IMR-90 (cell line): ENCODE measurements at regions not wholly inside any gene's neighbourhood (a gene's known extent, or its start where the extent isn't known, plus 50 kb on each side); places are given as distances from the start of the nearest gene placed in this dataset.
A peak's percentile ranks its signal among the peaks of the same experiment; 100 is the strongest.

Experiments used
- ATAC-seq: fragments of 200-7000 bp; cut with Tn5 transposase; 2 replicates; pipeline ENCODE4 v1.9.1; 2020; ENCODE audit warnings: low read depth, mild to moderate bottlenecking, moderate library complexity
- BruUV-seq: library from RNA; stranded (reverse); fragments of 400-500 nt; replicated peaks from 2 replicates; lab custom pipeline; 2021; lab: Mats Ljungman, UMichigan
- CTCF ChIA-PET: fragments of 300-600 bp; formaldehyde crosslinking; extraction: SDS; loops from one replicate; lab custom pipeline; 2021; ENCODE audit warnings: antibody characterized with exemption; lab: Yijun Ruan, JAX
- POLR2A ChIA-PET: fragments of 300-600 bp; sonication (Branson Sonifier 250); formaldehyde crosslinking; loops from one replicate; lab custom pipeline; 2022; ENCODE audit warnings: antibody characterized with exemption; ENCODE audit not compliant: unreplicated experiment; lab: Charles Lee
- DNase-seq: peaks from one replicate; pipeline ENCODE4 v3.0.0; 2013
- H2AFZ ChIP-seq: replicated peaks from 2 replicates; pipeline ENCODE3; 2013; ENCODE audit warnings: low read length, mild to moderate bottlenecking; ENCODE audit not compliant: poor library complexity
- H2AK5ac ChIP-seq: 2 replicates; pipeline ENCODE4 v1.6.1; 2013; ENCODE audit warnings: low read depth, low read length, inconsistent platforms
- H2AK9ac ChIP-seq: replicated peaks from 2 replicates; pipeline ENCODE3; 2013; ENCODE audit warnings: mild to moderate bottlenecking, low read depth, low read length, moderate library complexity; ENCODE audit not compliant: poor library complexity
- H2BK120ac ChIP-seq: 2 replicates; pipeline ENCODE4 v1.6.1; 2013; ENCODE audit warnings: low read depth, low read length, inconsistent platforms
- H2BK15ac ChIP-seq: 3 replicates; pipeline ENCODE4 v1.6.1; 2013; ENCODE audit warnings: low read depth, low read length, inconsistent platforms
- H2BK20ac ChIP-seq: 2 replicates; pipeline ENCODE4 v1.6.1; 2013; ENCODE audit warnings: low read depth, mild to moderate bottlenecking, inconsistent platforms, low read length, moderate library complexity
- H2BK5ac ChIP-seq: 2 replicates; pipeline ENCODE4 v1.6.1; 2013; ENCODE audit warnings: mild to moderate bottlenecking, low read depth, low read length, inconsistent platforms; ENCODE audit not compliant: poor library complexity, severe bottlenecking
- H3K14ac ChIP-seq: replicated peaks from 2 replicates; pipeline ENCODE4 v1.6.1; 2013; ENCODE audit warnings: low read depth, low read length, inconsistent platforms
- H3K18ac ChIP-seq: 2 replicates; pipeline ENCODE4 v1.6.1; 2013; ENCODE audit warnings: low read depth, low read length, control low read depth
- H3K23ac ChIP-seq: 2 replicates; pipeline ENCODE4 v1.6.1; 2013; ENCODE audit warnings: low read depth, low read length, inconsistent platforms
- H3K27ac ChIP-seq: 2 replicates; pipeline ENCODE4 v1.5.1; 2013; ENCODE audit warnings: mild to moderate bottlenecking, control low read depth, low read length; ENCODE audit not compliant: insufficient read depth
- H3K27me3 ChIP-seq: 2 replicates; pipeline ENCODE4 v1.6.1; 2013; ENCODE audit warnings: low read length; ENCODE audit not compliant: control insufficient read depth, insufficient read depth
- H3K36me3 ChIP-seq: 2 replicates; pipeline ENCODE4 v1.6.1; 2013; ENCODE audit warnings: low read length, mixed read lengths; ENCODE audit not compliant: control insufficient read depth, insufficient read depth
- H3K4ac ChIP-seq: 2 replicates; pipeline ENCODE4 v1.6.1; 2013; ENCODE audit warnings: low read depth, low read length, inconsistent platforms
- H3K4me1 ChIP-seq: 2 replicates; pipeline ENCODE4 v1.6.1; 2013; ENCODE audit warnings: low read length, mixed read lengths; ENCODE audit not compliant: control insufficient read depth, insufficient read depth
- H3K4me2 ChIP-seq: 2 replicates; pipeline ENCODE4 v1.6.1; 2013; ENCODE audit warnings: low read depth, mild to moderate bottlenecking, control low read depth, low read length, moderate library complexity
- H3K4me3 ChIP-seq: 2 replicates; pipeline ENCODE4 v1.5.1; 2013; ENCODE audit warnings: low read depth, mild to moderate bottlenecking, control low read depth, low read length, moderate library complexity; ENCODE audit not compliant: insufficient read depth
- H3K56ac ChIP-seq: 2 replicates; pipeline ENCODE4 v1.6.1; 2013; ENCODE audit warnings: low read length, inconsistent platforms; ENCODE audit not compliant: insufficient read depth; ENCODE audit errors: extremely low read depth
- H3K79me1 ChIP-seq, 2 experiments: 2 replicates each; pipeline ENCODE4 v1.6.1; 2013; ENCODE audit warnings: low read length in 2 of 2, inconsistent platforms in 1 of 2, low read depth in 1 of 2
- H3K9ac ChIP-seq: 2 replicates; pipeline ENCODE4 v1.6.1; 2013; ENCODE audit warnings: low read depth, low read length, control low read depth
- H3K9me1 ChIP-seq: 2 replicates; pipeline ENCODE4 v1.6.1; 2013; ENCODE audit warnings: low read length, inconsistent platforms; ENCODE audit not compliant: insufficient read depth
- H3K9me3 ChIP-seq: 2 replicates; pipeline ENCODE4 v1.6.1; 2013; ENCODE audit warnings: low read length; ENCODE audit not compliant: control insufficient read depth, insufficient read depth
- H4K20me1 ChIP-seq: 2 replicates; pipeline ENCODE4 v1.6.1; 2013; ENCODE audit warnings: low read length, inconsistent platforms; ENCODE audit not compliant: insufficient read depth
- H4K5ac ChIP-seq: 2 replicates; pipeline ENCODE4 v1.6.1; 2013; ENCODE audit warnings: mild to moderate bottlenecking, low read depth, low read length, control low read depth
- H4K8ac ChIP-seq, 2 experiments: 2 replicates each; pipeline ENCODE4 v1.6.1; 2013; ENCODE audit warnings: low read depth in 2 of 2, low read length in 2 of 2, control low read depth in 1 of 2, inconsistent platforms in 1 of 2
- H4K91ac ChIP-seq: 2 replicates; pipeline ENCODE4 v1.6.1; 2013; ENCODE audit warnings: low read depth, low read length, inconsistent platforms; ENCODE audit not compliant: insufficient read depth
- MAFK ChIP-seq: IDR thresholded peaks from 2 replicates; pipeline ENCODE4 v1.6.1; 2012; ENCODE audit warnings: low read depth, low read length, improper control_type of control experiment
- RCOR1 ChIP-seq: IDR thresholded peaks from 2 replicates; pipeline ENCODE4 v1.6.1; 2012; ENCODE audit warnings: mild to moderate bottlenecking, low read length, improper control_type of control experiment; ENCODE audit not compliant: insufficient replicate concordance
- WGBS, 2 experiments: methylation state at CpG; one replicate each; pipeline versions ENCODE4 v1.1.5 to v1.1.7; 2013; ENCODE audit warnings: missing lambda C conversion rate in 2 of 2; ENCODE audit not compliant: insufficient read length in 1 of 2; ENCODE audit errors: extremely low coverage in 2 of 2; 5-methylcytosine and 5-hydroxymethylcytosine counted together
- dilution Hi-C: fragments of 300-500 bp; cut with HindIII; formaldehyde crosslinking; loops from one replicate; pipeline ENCODE4 v1.14.3; 2018; ENCODE audit warnings: low sequenced_read_pairs; ENCODE audit not compliant: unreplicated experiment
- in situ Hi-C: fragments of 300-500 bp; cut with MboI; formaldehyde crosslinking; loops from 3 replicates; pipeline ENCODE4 v1.14.3; 2019; ENCODE audit warnings: low sequenced_read_pairs, inconsistent platforms, mixed read lengths
- intact Hi-C: fragments of 100-400 bp; cut with micrococcal nuclease; formaldehyde crosslinking; loops from 2 replicates; pipeline ENCODE4 v1.10.0; 2022

GRCh38 chr6:81194374-81194773, 558.1 kb downstream of the TENT5A start:
- dilution Hi-C loops (no loop called here), intact Hi-C loops (no loop called here), in situ Hi-C loops (no loop called here)
- no peak overlapping the region for H3K14ac ChIP-seq
- CTCF ChIA-PET: no interaction called here
- WGBS, 2 experiments: no CpG with 5 or more reads among the region's 2 CpGs
- no peak overlapping the region for H2AFZ ChIP-seq
- no peak overlapping the region for H2BK5ac ChIP-seq
- H2BK20ac ChIP-seq: no peak overlapping the region
- no peak overlapping the region for H2BK120ac ChIP-seq
- no peak overlapping the region for H3K4me3 ChIP-seq
- TF ChIP-seq RCOR1 (no peak), MAFK (peak; percentile 49; the same call in 1 of the 2 replicates)
- no peak overlapping the region for H3K4me2 ChIP-seq
- H4K91ac ChIP-seq: no peak overlapping the region
- no peak overlapping the region for H3K23ac ChIP-seq
- no peak overlapping the region for H3K27ac ChIP-seq
- no peak for DNase-seq
- no peaks in the 10 kb centered on the region for H3K79me1 ChIP-seq
- BruUV-seq: no TSS peak
- H4K5ac ChIP-seq: no peak overlapping the region
- H2AK9ac ChIP-seq: no peak overlapping the region
- H3K4me1 ChIP-seq: no peaks in the 10 kb centered on the region
- POLR2A ChIA-PET: no interaction called here
- H4K8ac ChIP-seq: no peak overlapping the region
- H3K9ac ChIP-seq: no peak overlapping the region
- no peak overlapping the region for H2AK5ac ChIP-seq
- no peaks in the 10 kb centered on the region for H3K27me3 ChIP-seq
- no peaks in the 10 kb centered on the region for H3K9me3 ChIP-seq
- H4K20me1 ChIP-seq: no peaks in the 10 kb centered on the region
- no peak for ATAC-seq
- no peak overlapping the region for H3K4ac ChIP-seq
- no peaks in the 10 kb centered on the region for H3K36me3 ChIP-seq
- H2BK15ac ChIP-seq: no peak overlapping the region
- no peak overlapping the region for H3K18ac ChIP-seq
- no peaks in the 10 kb centered on the region for H3K9me1 ChIP-seq
- no peak overlapping the region for H3K56ac ChIP-seq
